Hepatocyte (in vitro differentiated cells): ENCODE measurements at regions not wholly inside any gene's neighbourhood (a gene's known extent, or its start where the extent isn't known, plus 50 kb on each side); places are given as distances from the start of the nearest gene placed in this dataset.

Source experiments
- CTCF ChIP-seq: fragments of 200-600 bp; sonication (generic); IDR thresholded peaks from 2 replicates; pipeline ENCODE4 v1.5.1; 2016; ENCODE audit warnings: antibody characterized with exemption, mild to moderate bottlenecking; ENCODE audit not compliant: poor library complexity
- EZH2 ChIP-seq: fragments of 200-600 bp; sonication (generic); IDR thresholded peaks from 2 replicates; pipeline ENCODE4 v1.6.1; 2016; ENCODE audit warnings: antibody characterized with exemption, mild to moderate bottlenecking, borderline replicate concordance
- EZH2phosphoT487 ChIP-seq: fragments of 200-600 bp; sonication (generic); IDR thresholded peaks from one replicate; pipeline ENCODE4 v1.6.1; 2018; ENCODE audit warnings: antibody characterized with exemption, mild to moderate bottlenecking, low read depth, moderate library complexity; ENCODE audit not compliant: unreplicated experiment, severe bottlenecking

- no peak for TF ChIP-seq CTCF
- TF ChIP-seq EZH2, result no peak
- TF ChIP-seq EZH2phosphoT487, result no peak
Observed at GRCh38 chr12:124387528-124387911, 92.6 kb downstream of the RFLNA start.
